ENCODE measurements at regions not wholly inside any gene's neighbourhood (a gene's known extent, or its start where the extent isn't known, plus 50 kb on each side); places are given as distances from the start of the nearest gene placed in this dataset.

DNA sequence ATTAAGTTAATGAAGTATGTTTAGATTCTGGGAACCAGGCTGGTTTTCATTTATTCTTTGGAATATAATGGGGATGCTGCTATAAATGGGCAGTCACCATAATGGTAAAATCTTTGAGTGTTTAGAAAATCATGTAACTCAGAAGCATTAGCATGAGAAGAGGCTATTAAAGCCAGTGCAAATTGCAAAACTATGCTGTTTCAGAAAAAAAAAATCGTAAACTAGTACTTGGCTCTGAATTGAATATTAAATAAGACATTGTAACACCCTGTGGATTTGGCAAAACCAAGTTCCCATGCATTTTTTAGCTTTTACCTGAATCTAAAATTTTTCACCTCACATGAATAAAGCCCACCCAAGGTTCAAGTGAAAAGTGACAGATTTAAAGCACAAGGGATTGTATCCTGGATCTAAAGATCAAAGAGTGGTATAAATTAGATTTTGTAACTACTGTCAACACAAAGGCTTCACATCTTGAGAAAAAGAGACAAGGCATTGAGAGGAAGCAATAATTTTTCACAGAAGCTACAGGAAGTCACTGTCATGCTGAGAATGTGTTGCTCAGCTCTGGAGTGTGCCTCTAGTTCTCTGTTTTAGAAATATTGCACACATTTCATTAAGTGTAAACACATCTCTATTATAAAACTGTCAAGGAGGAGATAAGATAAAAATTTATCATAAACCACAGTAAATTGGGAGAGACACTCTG is 142.2 kb downstream of the ABCA8 start:
- intact Hi-C loops (cut with DNase I) = no loop called here
- Histone ChIP-seq H3K9me3 (peaks cover 0 to 12% (median 1%) of the 10 kb centered on the region in 12 donors), H3K27me3 (peaks cover 0 to 3% (median 0%) of the 10 kb centered on the region in 9 donors), H3K4me3 (no peak overlapping the region), H3K36me3 (no peaks in the 10 kb centered on the region), H3K27ac (peak overlapping the region in 5 of 12 donors; percentile 12 to 64 (median 39)), H3K4me1 (peaks cover 0 to 29% (median 4%) of the 10 kb centered on the region in 12 donors)
- no peak for DNase-seq
- TF ChIP-seq, protein P1, sequence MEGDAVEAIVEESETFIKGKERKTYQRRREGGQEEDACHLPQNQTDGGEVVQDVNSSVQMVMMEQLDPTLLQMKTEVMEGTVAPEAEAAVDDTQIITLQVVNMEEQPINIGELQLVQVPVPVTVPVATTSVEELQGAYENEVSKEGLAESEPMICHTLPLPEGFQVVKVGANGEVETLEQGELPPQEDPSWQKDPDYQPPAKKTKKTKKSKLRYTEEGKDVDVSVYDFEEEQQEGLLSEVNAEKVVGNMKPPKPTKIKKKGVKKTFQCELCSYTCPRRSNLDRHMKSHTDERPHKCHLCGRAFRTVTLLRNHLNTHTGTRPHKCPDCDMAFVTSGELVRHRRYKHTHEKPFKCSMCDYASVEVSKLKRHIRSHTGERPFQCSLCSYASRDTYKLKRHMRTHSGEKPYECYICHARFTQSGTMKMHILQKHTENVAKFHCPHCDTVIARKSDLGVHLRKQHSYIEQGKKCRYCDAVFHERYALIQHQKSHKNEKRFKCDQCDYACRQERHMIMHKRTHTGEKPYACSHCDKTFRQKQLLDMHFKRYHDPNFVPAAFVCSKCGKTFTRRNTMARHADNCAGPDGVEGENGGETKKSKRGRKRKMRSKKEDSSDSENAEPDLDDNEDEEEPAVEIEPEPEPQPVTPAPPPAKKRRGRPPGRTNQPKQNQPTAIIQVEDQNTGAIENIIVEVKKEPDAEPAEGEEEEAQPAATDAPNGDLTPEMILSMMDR (IDR thresholded peaks at IDR 0.05) = no peak
- no peak for TF ChIP-seq POLR2A (IDR thresholded peaks at IDR 0.05)
- 45 to 57% (median 53%) methylated on average over 1 of the region's 1 CpG for WGBS, 4 donors
- ATAC-seq = no peak

DNA sequence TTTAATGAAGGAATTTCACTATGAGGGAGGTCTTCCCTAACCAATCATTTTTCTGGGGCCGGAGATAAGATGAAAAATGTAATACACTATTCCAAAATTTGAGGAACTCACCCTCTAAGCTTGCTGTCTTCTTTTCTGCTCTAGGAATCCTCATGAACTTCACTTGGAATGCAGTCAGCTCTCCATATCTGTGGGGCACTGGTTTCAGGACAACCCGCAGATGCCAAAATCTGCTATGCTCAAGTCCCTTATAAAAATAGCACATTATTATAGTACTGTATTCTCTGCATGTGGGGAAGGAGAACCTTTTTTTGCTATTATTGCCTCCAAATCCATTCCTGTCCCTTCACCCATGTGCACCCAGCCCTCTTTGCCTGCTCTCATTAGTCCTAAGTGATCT is 146.0 kb downstream of the ABCA8 start:
- Histone ChIP-seq H3K27me3 (no peaks in the 10 kb centered on the region), H3K4me3 (no peak overlapping the region), H3K4me1 (peaks cover 0 to 40% (median 5%) of the 10 kb centered on the region in 12 donors), H3K36me3 (no peaks in the 10 kb centered on the region), H3K27ac (peak overlapping the region in 8 of 12 donors; percentile 16 to 79 (median 58)), H3K9me3 (peaks cover 0 to 12% (median 1%) of the 10 kb centered on the region in 12 donors)
- no peak for ATAC-seq
- intact Hi-C loops (cut with DNase I) = loop anchor here in 1 of 10 donors (5.0 kb wide), 1 partner anchor 43 kb away; no protein-coding TSS in a partner anchor
- no peak for DNase-seq
- 57 to 70% (median 64%) methylated on average over 2 of the region's 2 CpGs for WGBS, 4 donors
- TF ChIP-seq, protein P1 (IDR thresholded peaks at IDR 0.05) = no peak
- TF ChIP-seq POLR2A (IDR thresholded peaks at IDR 0.05) = no peak

DNA sequence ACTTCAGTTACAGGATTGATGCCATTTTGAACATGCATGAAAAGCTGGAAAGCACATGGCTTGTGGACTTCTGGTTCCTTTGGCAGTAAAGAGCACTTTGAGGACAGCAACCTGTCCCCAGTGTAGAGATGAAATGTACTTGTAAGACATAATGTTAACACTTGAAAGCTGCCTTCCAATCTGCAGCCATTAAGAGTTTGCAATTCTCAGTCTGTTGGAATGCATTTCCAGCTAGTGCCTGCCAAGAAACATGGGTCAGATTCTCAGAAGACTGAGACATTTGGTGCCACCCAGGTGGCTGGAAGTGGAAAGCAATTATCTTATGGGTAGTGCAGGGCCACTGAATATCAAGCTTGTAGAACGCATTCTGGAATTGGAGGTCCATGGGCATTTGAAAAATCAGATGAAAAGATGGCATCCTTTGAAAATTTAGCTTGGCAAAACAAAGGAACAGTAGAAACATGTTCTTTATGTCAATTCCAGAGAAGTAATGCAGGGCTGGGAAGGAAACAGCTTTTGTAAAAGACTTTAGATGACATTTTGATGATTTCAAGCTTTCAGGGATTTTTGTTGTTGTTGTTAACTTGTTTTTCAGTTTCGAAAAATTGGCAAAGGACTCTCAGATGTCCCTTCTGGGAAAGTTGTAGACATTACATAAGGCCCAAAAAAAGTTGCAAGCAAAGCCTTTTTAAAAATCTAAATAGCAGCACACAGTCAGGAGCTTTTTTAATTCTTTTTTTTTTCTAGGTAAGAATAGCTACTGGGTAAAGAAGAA is 147.0 kb downstream of the ABCA8 start:
- Histone ChIP-seq H3K27ac (peak overlapping the region in 8 of 12 donors; percentile 17 to 79 (median 58)), H3K4me3 (no peak overlapping the region)

More for the DNA sequence above, 147.0 kb downstream of the ABCA8 start:
- no peaks in the 10 kb centered on the region for H3K27me3 ChIP-seq
- TF ChIP-seq, protein P1 (IDR thresholded peaks at IDR 0.05) = no peak
- no peak for TF ChIP-seq POLR2A (IDR thresholded peaks at IDR 0.05)
- WGBS, 4 donors = 64 to 78% (median 72%) methylated on average over 2 of the region's 2 CpGs
- H3K36me3 ChIP-seq = no peaks in the 10 kb centered on the region
- intact Hi-C loops (cut with DNase I) = loop anchor here in 2 of 10 donors (1.0 to 5.0 kb wide), 2 partner anchors 44 to 46 kb away; no protein-coding TSS in a partner anchor
- peaks cover 0 to 35% (median 5%) of the 10 kb centered on the region in 12 donors for H3K4me1 ChIP-seq
- DNase-seq (no peak), ATAC-seq (peak; percentile 39 to 75 (median 53))
- peaks cover 0 to 12% (median 1%) of the 10 kb centered on the region in 12 donors for H3K9me3 ChIP-seq

All from heart left ventricle (tissue), 16 donors.